Right atrium auricular region (tissue), 2 donors: ENCODE measurements at regions not wholly inside any gene's neighbourhood (a gene's known extent, or its start where the extent isn't known, plus 50 kb on each side); places are given as distances from the start of the nearest gene placed in this dataset.

Source experiments
- DNase-seq: peaks from one replicate; pipeline ENCODE4 v3.0.0-alpha.2; 2019; ENCODE audit warnings: low spot score
- H3K27ac ChIP-seq, 2 donors: fragments of 200-600 bp; sonication (generic); 1 replicate in 1 of 2; 2 replicates in 1 of 2; pipeline ENCODE4 v1.5.1; 2016 to 2019
- H3K27me3 ChIP-seq, 2 donors: fragments of 200-600 bp; sonication (generic); one replicate each; pipeline versions ENCODE4 v1.5.1 to v1.6.0; 2017 to 2019
- H3K36me3 ChIP-seq: fragments of 200-600 bp; sonication (generic); one replicate; pipeline ENCODE4 v1.5.1; 2016
- H3K4me1 ChIP-seq, 2 donors: fragments of 200-600 bp; sonication (generic); one replicate each; pipeline versions ENCODE4 v1.5.1 to v1.6.0; 2017 to 2019
- H3K4me3 ChIP-seq, 2 donors: fragments of 200-600 bp; sonication (generic); 1 replicate in 1 of 2; 2 replicates in 1 of 2; pipeline ENCODE4 v1.5.1; 2017 to 2019; ENCODE audit warnings: mild to moderate bottlenecking in 1 of 2, moderate library complexity in 1 of 2
- H3K9me3 ChIP-seq, 2 donors: fragments of 200-600 bp; sonication (generic); one replicate each; pipeline ENCODE4 v1.5.1; 2019
- CTCF ChIP-seq, 2 donors: fragments of 200-600 bp; sonication (generic); IDR thresholded peaks; one replicate each; pipeline ENCODE4 v1.5.1; 2019; ENCODE audit warnings: antibody characterized with exemption in 2 of 2

GRCh38 chr1:96059736-96060135 is 661.8 kb upstream of the PTBP2 start:
- TF ChIP-seq CTCF (IDR thresholded peaks at IDR 0.05) = no peak
- Histone ChIP-seq H3K27ac (no peak overlapping the region), H3K4me1 (no peaks in the 10 kb centered on the region), H3K36me3 (no peaks in the 10 kb centered on the region), H3K9me3 (no peaks in the 10 kb centered on the region), H3K4me3 (no peak overlapping the region), H3K27me3 (no peaks in the 10 kb centered on the region)
- no peak for DNase-seq

GRCh38 chr1:96060621-96061020 is 661.0 kb upstream of the PTBP2 start:
- no peaks in the 10 kb centered on the region for H3K9me3 ChIP-seq
- DNase-seq = no peak
- no peak for TF ChIP-seq CTCF (IDR thresholded peaks at IDR 0.05)
- no peaks in the 10 kb centered on the region for H3K36me3 ChIP-seq
- H3K4me1 ChIP-seq = no peaks in the 10 kb centered on the region
- H3K27me3 ChIP-seq = no peaks in the 10 kb centered on the region
- no peak overlapping the region for H3K27ac ChIP-seq
- no peak overlapping the region for H3K4me3 ChIP-seq

GRCh38 chr1:96072021-96072420 is 649.6 kb upstream of the PTBP2 start:
- no peak overlapping the region for H3K27ac ChIP-seq
- no peak for DNase-seq
- H3K4me3 ChIP-seq = no peak overlapping the region
- no peaks in the 10 kb centered on the region for H3K4me1 ChIP-seq
- H3K9me3 ChIP-seq = no peaks in the 10 kb centered on the region
- no peaks in the 10 kb centered on the region for H3K36me3 ChIP-seq
- TF ChIP-seq CTCF (IDR thresholded peaks at IDR 0.05) = no peak
- H3K27me3 ChIP-seq = no peaks in the 10 kb centered on the region

GRCh38 chr1:96073100-96073499 is 648.5 kb upstream of the PTBP2 start:
- Histone ChIP-seq H3K4me1 (no peaks in the 10 kb centered on the region), H3K27me3 (no peaks in the 10 kb centered on the region), H3K4me3 (no peak overlapping the region), H3K9me3 (no peaks in the 10 kb centered on the region), H3K27ac (no peak overlapping the region), H3K36me3 (no peaks in the 10 kb centered on the region)
- DNase-seq = no peak
- no peak for TF ChIP-seq CTCF (IDR thresholded peaks at IDR 0.05)

GRCh38 chr1:96074422-96074821 is 647.2 kb upstream of the PTBP2 start:
- H3K4me3 ChIP-seq = no peak overlapping the region
- H3K36me3 ChIP-seq = no peaks in the 10 kb centered on the region
- H3K9me3 ChIP-seq = no peaks in the 10 kb centered on the region
- DNase-seq = no peak
- H3K27ac ChIP-seq = no peak overlapping the region
- H3K27me3 ChIP-seq = no peaks in the 10 kb centered on the region
- H3K4me1 ChIP-seq = no peaks in the 10 kb centered on the region
- no peak for TF ChIP-seq CTCF (IDR thresholded peaks at IDR 0.05)

- no peaks in the 10 kb centered on the region for H3K9me3 ChIP-seq
- H3K27ac ChIP-seq = no peak overlapping the region
- no peak overlapping the region for H3K4me3 ChIP-seq
- no peak for DNase-seq
- no peak for TF ChIP-seq CTCF (IDR thresholded peaks at IDR 0.05)
- no peaks in the 10 kb centered on the region for H3K27me3 ChIP-seq
- no peaks in the 10 kb centered on the region for H3K36me3 ChIP-seq
- no peaks in the 10 kb centered on the region for H3K4me1 ChIP-seq
These were observed 646.6 kb upstream of the PTBP2 start for GRCh38 chr1:96074876-96075577.
